ENCODE measurements at regions not wholly inside any gene's neighbourhood (a gene's known extent, or its start where the extent isn't known, plus 50 kb on each side); places are given as distances from the start of the nearest gene placed in this dataset.

- Histone ChIP-seq H3K36me3 (ENCODE audit: low read depth, missing control alignments) (no peaks in the 10 kb centered on the region), H3K27ac (no peak overlapping the region), H3K4me3 (no peak overlapping the region), H3K4me1 (no peaks in the 10 kb centered on the region), H3K27me3 (no peaks in the 10 kb centered on the region), H3K9me3 (no peaks in the 10 kb centered on the region)
- DNase-seq, result no peak
- 63 to 68% methylated on average over 1 of the region's 1 CpG for WGBS, 2 donors
- intact Hi-C loops (cut with DNase I; ENCODE audit: low total_unique reads), result no loop called here
- TF ChIP-seq CTCF (IDR thresholded peaks at IDR 0.05) (no peak), POLR2A (IDR thresholded peaks at IDR 0.05) (no peak)
These were observed 392.4 kb downstream of the RFC3 start for GRCh38 chr13:34210341-34210740.

- TF ChIP-seq CTCF (IDR thresholded peaks at IDR 0.05) (no peak), POLR2A (IDR thresholded peaks at IDR 0.05) (no peak)
- no peaks in the 10 kb centered on the region for H3K9me3 ChIP-seq
- H3K4me1 ChIP-seq, result no peaks in the 10 kb centered on the region
- no peak overlapping the region for H3K4me3 ChIP-seq
- H3K27me3 ChIP-seq, result no peaks in the 10 kb centered on the region
- intact Hi-C loops (cut with DNase I; ENCODE audit: low total_unique reads), result no loop called here
- no peak for DNase-seq
- no peaks in the 10 kb centered on the region for H3K36me3 ChIP-seq (ENCODE audit: low read depth, missing control alignments)
- no peak overlapping the region for H3K27ac ChIP-seq
- 90 to 97% methylated on average over 2 of the region's 2 CpGs for WGBS, 2 donors
These were observed 396.7 kb downstream of the RFC3 start for GRCh38 chr13:34214686-34215085.

GRCh38 chr13:34216256-34216655 lies 398.3 kb downstream of the RFC3 start:
- Histone ChIP-seq H3K36me3 (ENCODE audit: low read depth, missing control alignments) (no peaks in the 10 kb centered on the region), H3K27me3 (no peaks in the 10 kb centered on the region), H3K4me1 (no peaks in the 10 kb centered on the region), H3K4me3 (no peak overlapping the region), H3K27ac (no peak overlapping the region), H3K9me3 (no peaks in the 10 kb centered on the region)
- TF ChIP-seq POLR2A (IDR thresholded peaks at IDR 0.05), result no peak
- no peak for TF ChIP-seq CTCF (IDR thresholded peaks at IDR 0.05)
- 85 to 96% methylated on average over 4 of the region's 4 CpGs for WGBS, 2 donors
- intact Hi-C loops (cut with DNase I; ENCODE audit: low total_unique reads), result no loop called here
- DNase-seq, result no peak

GRCh38 chr13:34217343-34218025 lies 399.5 kb downstream of the RFC3 start:
- Histone ChIP-seq H3K4me3 (no peak overlapping the region), H3K27ac (no peak overlapping the region), H3K36me3 (ENCODE audit: low read depth, missing control alignments) (no peaks in the 10 kb centered on the region), H3K9me3 (no peaks in the 10 kb centered on the region), H3K27me3 (no peaks in the 10 kb centered on the region), H3K4me1 (no peaks in the 10 kb centered on the region)
- 84% methylated on average over 12 of the region's 12 CpGs for WGBS, 2 donors
- intact Hi-C loops (cut with DNase I; ENCODE audit: low total_unique reads), result no loop called here
- no peak for DNase-seq
- no peak for TF ChIP-seq CTCF (IDR thresholded peaks at IDR 0.05)

GRCh38 chr13:34223984-34224383 lies 406.0 kb downstream of the RFC3 start:
- Histone ChIP-seq H3K4me3 (no peak overlapping the region), H3K27ac (no peak overlapping the region), H3K9me3 (no peaks in the 10 kb centered on the region), H3K4me1 (no peaks in the 10 kb centered on the region), H3K27me3 (no peaks in the 10 kb centered on the region), H3K36me3 (ENCODE audit: low read depth, missing control alignments) (no peaks in the 10 kb centered on the region)
- no peak for DNase-seq
- WGBS, 2 donors, result 85 to 94% methylated on average over 2 of the region's 2 CpGs
- intact Hi-C loops (cut with DNase I; ENCODE audit: low total_unique reads), result no loop called here
- no peak for TF ChIP-seq CTCF (IDR thresholded peaks at IDR 0.05)
- no peak for TF ChIP-seq POLR2A (IDR thresholded peaks at IDR 0.05)

Data from testis (tissue), 2 donors.